Prostate gland (tissue), 2 donors: ENCODE measurements at regions not wholly inside any gene's neighbourhood (a gene's known extent, or its start where the extent isn't known, plus 50 kb on each side); places are given as distances from the start of the nearest gene placed in this dataset.

Experiments
- DNase-seq: peaks from one replicate; pipeline ENCODE4 v3.0.0-alpha.2; 2019; ENCODE audit warnings: low spot score
- H3K27ac ChIP-seq, 2 donors: fragments of 200-600 bp; sonication (generic); 2 replicates each; pipeline ENCODE4 v1.5.1; 2017 to 2019
- H3K27me3 ChIP-seq: fragments of 200-600 bp; sonication (generic); replicated peaks from 2 replicates; pipeline ENCODE4 v1.5.1; 2019; ENCODE audit not compliant: insufficient read depth
- H3K36me3 ChIP-seq, 2 donors: fragments of 200-600 bp; sonication (generic); 1 replicate in 1 of 2; 2 replicates in 1 of 2; pipeline versions ENCODE4 v1.5.1 to v1.8.1; 2017 to 2019
- H3K4me1 ChIP-seq: fragments of 200-600 bp; sonication (generic); replicated peaks from 2 replicates; pipeline ENCODE4 v1.5.1; 2019
- H3K4me3 ChIP-seq, 2 donors: fragments of 200-600 bp; sonication (generic); 2 replicates each; pipeline ENCODE4 v1.5.1; 2017 to 2019
- H3K9me3 ChIP-seq: fragments of 200-600 bp; sonication (generic); 2 replicates; pipeline ENCODE4 v1.5.1; 2017
- CTCF ChIP-seq, 4 experiments: fragments of 200-600 bp in 2 of 4; fragments of 450-650 bp in 2 of 4; sonication (generic) in 2 of 4; IDR thresholded peaks; 1 replicate in 3 of 4; 2 replicates in 1 of 4; pipeline ENCODE4 v1.5.1; 2016 to 2019; ENCODE audit warnings: antibody characterized with exemption in 4 of 4, mild to moderate bottlenecking in 2 of 4, moderate library complexity in 2 of 4
- POLR2A ChIP-seq: fragments of 450-650 bp; IDR thresholded peaks from one replicate; pipeline ENCODE4 v1.6.1; 2016; ENCODE audit warnings: antibody characterized with exemption, mild to moderate bottlenecking
- POLR2AphosphoS5 ChIP-seq: sonication (generic); formaldehyde crosslinking; IDR thresholded peaks from one replicate; pipeline ENCODE4 v1.6.1; 2017; ENCODE audit warnings: antibody characterized with exemption
- WGBS: methylation state at CpG from one replicate; pipeline ENCODE4 v1.1.5; 2018; 5-methylcytosine and 5-hydroxymethylcytosine counted together
- intact Hi-C: fragments of 100-400 bp; cut with DNase I; formaldehyde crosslinking; loops from one replicate; pipeline ENCODE4 v1.14.2; 2022

- intact Hi-C loops, result no loop called here
- H3K4me3 ChIP-seq, result no peak overlapping the region
- 83% methylated on average over 4 of the region's 4 CpGs for WGBS
- DNase-seq, result no peak
- H3K27me3 ChIP-seq, result no peaks in the 10 kb centered on the region
- no peaks in the 10 kb centered on the region for H3K9me3 ChIP-seq
- TF ChIP-seq POLR2AphosphoS5 (no peak), POLR2A (no peak), CTCF (IDR thresholded peaks at IDR 0.05) (no peak)
- H3K4me1 ChIP-seq, result no peaks in the 10 kb centered on the region
- H3K36me3 ChIP-seq, result no peaks in the 10 kb centered on the region
- H3K27ac ChIP-seq, result no peak overlapping the region
Observed at GRCh38 chr21:19120591-19120990, 717.0 kb upstream of the TMPRSS15 start.

GRCh38 chr21:19122356-19122755 lies 718.8 kb upstream of the TMPRSS15 start:
- no peak overlapping the region for H3K4me3 ChIP-seq
- no peak for DNase-seq
- TF ChIP-seq POLR2A (no peak), CTCF (IDR thresholded peaks at IDR 0.05) (no peak), POLR2AphosphoS5 (no peak)
- H3K27me3 ChIP-seq, result no peaks in the 10 kb centered on the region
- intact Hi-C loops, result no loop called here
- no peak overlapping the region for H3K27ac ChIP-seq
- no peaks in the 10 kb centered on the region for H3K4me1 ChIP-seq
- H3K36me3 ChIP-seq, result no peaks in the 10 kb centered on the region
- H3K9me3 ChIP-seq, result no peaks in the 10 kb centered on the region
- 62% methylated on average over 2 of the region's 2 CpGs for WGBS

GRCh38 chr21:19123053-19123452 lies 719.5 kb upstream of the TMPRSS15 start:
- no peak for DNase-seq
- Histone ChIP-seq H3K9me3 (no peaks in the 10 kb centered on the region), H3K27ac (no peak overlapping the region), H3K4me3 (no peak overlapping the region), H3K27me3 (no peaks in the 10 kb centered on the region), H3K36me3 (no peaks in the 10 kb centered on the region), H3K4me1 (no peaks in the 10 kb centered on the region)
- intact Hi-C loops, result no loop called here
- TF ChIP-seq CTCF (IDR thresholded peaks at IDR 0.05) (no peak), POLR2AphosphoS5 (no peak), POLR2A (no peak)
- whole genome bisulfite sequencing, result 90% methylated on average over 5 of the region's 5 CpGs

- 69% methylated on average over 2 of the region's 2 CpGs for WGBS
- no peak overlapping the region for H3K4me3 ChIP-seq
- H3K27me3 ChIP-seq, result no peaks in the 10 kb centered on the region
- H3K36me3 ChIP-seq, result no peaks in the 10 kb centered on the region
- H3K27ac ChIP-seq, result no peak overlapping the region
- no peak for TF ChIP-seq POLR2AphosphoS5
- TF ChIP-seq POLR2A, result no peak
- TF ChIP-seq CTCF (IDR thresholded peaks at IDR 0.05), result no peak
- no peak for DNase-seq
- intact Hi-C loops, result no loop called here
- no peaks in the 10 kb centered on the region for H3K4me1 ChIP-seq
- no peaks in the 10 kb centered on the region for H3K9me3 ChIP-seq
Observed at GRCh38 chr21:19123525-19123924, 719.9 kb upstream of the TMPRSS15 start.

GRCh38 chr21:19124691-19125090 lies 721.1 kb upstream of the TMPRSS15 start:
- no peaks in the 10 kb centered on the region for H3K4me1 ChIP-seq
- H3K36me3 ChIP-seq, result no peaks in the 10 kb centered on the region
- TF ChIP-seq POLR2A (no peak), CTCF (IDR thresholded peaks at IDR 0.05) (no peak), POLR2AphosphoS5 (no peak)
- no peak overlapping the region for H3K4me3 ChIP-seq
- DNase-seq, result no peak
- intact Hi-C loops, result no loop called here
- H3K27ac ChIP-seq, result no peak overlapping the region
- H3K9me3 ChIP-seq, result no peaks in the 10 kb centered on the region
- H3K27me3 ChIP-seq, result no peaks in the 10 kb centered on the region
